H1 (cell line): ENCODE measurements at regions not wholly inside any gene's neighbourhood (a gene's known extent, or its start where the extent isn't known, plus 50 kb on each side); places are given as distances from the start of the nearest gene placed in this dataset.

Experiments used
- JUN ChIP-seq: IDR thresholded peaks from 2 replicates; pipeline ENCODE4 v1.6.1; 2011; ENCODE audit warnings: low read depth, mild to moderate bottlenecking, improper control_type of control experiment, low read length
- POLR2A ChIP-seq, 2 experiments: IDR thresholded peaks; 1 replicate in 1 of 2; 2 replicates in 1 of 2; pipeline ENCODE4 v1.6.1; 2011; ENCODE audit warnings: low read depth in 2 of 2, low read length in 2 of 2, mild to moderate bottlenecking in 2 of 2; ENCODE audit errors: control extremely low read depth in 1 of 2
- RNF2 ChIP-seq: fragments of 200-900, 300-1000 bp; sonication (generic); IDR thresholded peaks from 2 replicates; pipeline ENCODE4 v1.7.1; 2016; ENCODE audit warnings: borderline replicate concordance, low read depth, mild to moderate bottlenecking, antibody characterized with exemption, low read length; ENCODE audit not compliant: poor library complexity, severe bottlenecking; ENCODE audit errors: missing control alignments
- SIX5 ChIP-seq: IDR thresholded peaks from 2 replicates; pipeline ENCODE4 v1.6.1; 2011; ENCODE audit warnings: mild to moderate bottlenecking, low read depth, low read length
- SRF ChIP-seq: IDR thresholded peaks from 2 replicates; pipeline ENCODE4 v1.6.1; 2011; ENCODE audit warnings: mild to moderate bottlenecking, low read depth, low read length, moderate library complexity
- TAF1 ChIP-seq: IDR thresholded peaks from 2 replicates; pipeline ENCODE4 v1.6.1; 2011; ENCODE audit warnings: mild to moderate bottlenecking, low read depth, low read length
- TF ChIP-seq, protein P1 (sequence below): IDR thresholded peaks from 2 replicates; pipeline ENCODE4 v1.6.1; 2011; ENCODE audit warnings: low read length, improper control_type of control experiment
- TF ChIP-seq, protein P2 (sequence below), 3 experiments: IDR thresholded peaks; 1 replicate in 2 of 3; 2 replicates in 1 of 3; pipeline versions ENCODE4 v1.5.1 to v1.6.1; 2011; ENCODE audit warnings: low read length in 3 of 3, mild to moderate bottlenecking in 3 of 3, inconsistent platforms in 2 of 3, low read depth in 1 of 3, moderate library complexity in 1 of 3; ENCODE audit not compliant: insufficient read depth in 1 of 3; ENCODE audit errors: control extremely low read depth in 1 of 3
- TF ChIP-seq, protein P3 (sequence below): IDR thresholded peaks from 2 replicates; pipeline ENCODE4 v1.6.1; 2012; ENCODE audit warnings: inconsistent platforms
- TF ChIP-seq, protein P4 (sequence below): IDR thresholded peaks from 2 replicates; pipeline ENCODE4 v1.6.1; 2012; ENCODE audit warnings: low read length, inconsistent platforms

DNA sequence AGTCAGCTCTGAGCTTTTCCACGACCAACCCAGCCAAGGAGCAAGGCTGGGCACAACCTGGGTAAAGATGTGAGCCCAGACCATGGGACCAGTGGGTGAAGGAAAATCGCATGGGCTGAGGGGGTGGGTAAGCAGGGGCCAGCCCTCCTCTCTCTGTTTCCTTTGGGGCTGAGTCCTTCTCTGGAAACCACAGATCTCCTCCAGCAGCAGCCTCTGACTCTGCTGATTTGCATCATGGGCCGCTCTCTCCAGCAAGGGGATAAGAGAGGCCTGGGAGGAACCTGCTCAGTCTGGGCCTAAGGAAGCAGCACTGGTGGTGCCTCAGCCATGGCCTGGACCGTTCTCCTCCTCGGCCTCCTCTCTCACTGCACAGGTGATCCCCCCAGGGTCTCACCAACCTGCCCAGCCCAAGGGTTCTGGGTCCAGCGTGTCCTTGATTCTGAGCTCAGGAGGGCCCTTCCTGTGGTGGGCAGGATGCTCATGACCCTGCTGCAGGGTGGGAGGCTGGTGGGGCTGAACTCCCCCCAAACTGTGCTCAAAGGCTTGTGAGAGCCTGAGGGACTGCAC lies 67.8 kb downstream of the GGTLC2 start:
- TF ChIP-seq, protein P1, sequence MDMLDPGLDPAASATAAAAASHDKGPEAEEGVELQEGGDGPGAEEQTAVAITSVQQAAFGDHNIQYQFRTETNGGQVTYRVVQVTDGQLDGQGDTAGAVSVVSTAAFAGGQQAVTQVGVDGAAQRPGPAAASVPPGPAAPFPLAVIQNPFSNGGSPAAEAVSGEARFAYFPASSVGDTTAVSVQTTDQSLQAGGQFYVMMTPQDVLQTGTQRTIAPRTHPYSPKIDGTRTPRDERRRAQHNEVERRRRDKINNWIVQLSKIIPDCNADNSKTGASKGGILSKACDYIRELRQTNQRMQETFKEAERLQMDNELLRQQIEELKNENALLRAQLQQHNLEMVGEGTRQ: no peak
- TF ChIP-seq RNF2: no peak
- TF ChIP-seq JUN: no peak
- no peak for TF ChIP-seq POLR2A (IDR thresholded peaks at IDR 0.05; ENCODE audit: control extremely low read depth in 1 of 2, low read depth in 2 of 2, low read length in 2 of 2)
- no peak for TF ChIP-seq SRF
- TF ChIP-seq SIX5: no peak
- TF ChIP-seq, protein P2, sequence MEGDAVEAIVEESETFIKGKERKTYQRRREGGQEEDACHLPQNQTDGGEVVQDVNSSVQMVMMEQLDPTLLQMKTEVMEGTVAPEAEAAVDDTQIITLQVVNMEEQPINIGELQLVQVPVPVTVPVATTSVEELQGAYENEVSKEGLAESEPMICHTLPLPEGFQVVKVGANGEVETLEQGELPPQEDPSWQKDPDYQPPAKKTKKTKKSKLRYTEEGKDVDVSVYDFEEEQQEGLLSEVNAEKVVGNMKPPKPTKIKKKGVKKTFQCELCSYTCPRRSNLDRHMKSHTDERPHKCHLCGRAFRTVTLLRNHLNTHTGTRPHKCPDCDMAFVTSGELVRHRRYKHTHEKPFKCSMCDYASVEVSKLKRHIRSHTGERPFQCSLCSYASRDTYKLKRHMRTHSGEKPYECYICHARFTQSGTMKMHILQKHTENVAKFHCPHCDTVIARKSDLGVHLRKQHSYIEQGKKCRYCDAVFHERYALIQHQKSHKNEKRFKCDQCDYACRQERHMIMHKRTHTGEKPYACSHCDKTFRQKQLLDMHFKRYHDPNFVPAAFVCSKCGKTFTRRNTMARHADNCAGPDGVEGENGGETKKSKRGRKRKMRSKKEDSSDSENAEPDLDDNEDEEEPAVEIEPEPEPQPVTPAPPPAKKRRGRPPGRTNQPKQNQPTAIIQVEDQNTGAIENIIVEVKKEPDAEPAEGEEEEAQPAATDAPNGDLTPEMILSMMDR (IDR thresholded peaks at IDR 0.05; ENCODE audit: control extremely low read depth in 1 of 3, insufficient read depth in 1 of 3, low read depth in 1 of 3, low read length in 3 of 3): no peak
- no peak for TF ChIP-seq TAF1
- TF ChIP-seq, protein P3, sequence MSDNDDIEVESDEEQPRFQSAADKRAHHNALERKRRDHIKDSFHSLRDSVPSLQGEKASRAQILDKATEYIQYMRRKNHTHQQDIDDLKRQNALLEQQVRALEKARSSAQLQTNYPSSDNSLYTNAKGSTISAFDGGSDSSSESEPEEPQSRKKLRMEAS: no peak
- TF ChIP-seq, protein P4, sequence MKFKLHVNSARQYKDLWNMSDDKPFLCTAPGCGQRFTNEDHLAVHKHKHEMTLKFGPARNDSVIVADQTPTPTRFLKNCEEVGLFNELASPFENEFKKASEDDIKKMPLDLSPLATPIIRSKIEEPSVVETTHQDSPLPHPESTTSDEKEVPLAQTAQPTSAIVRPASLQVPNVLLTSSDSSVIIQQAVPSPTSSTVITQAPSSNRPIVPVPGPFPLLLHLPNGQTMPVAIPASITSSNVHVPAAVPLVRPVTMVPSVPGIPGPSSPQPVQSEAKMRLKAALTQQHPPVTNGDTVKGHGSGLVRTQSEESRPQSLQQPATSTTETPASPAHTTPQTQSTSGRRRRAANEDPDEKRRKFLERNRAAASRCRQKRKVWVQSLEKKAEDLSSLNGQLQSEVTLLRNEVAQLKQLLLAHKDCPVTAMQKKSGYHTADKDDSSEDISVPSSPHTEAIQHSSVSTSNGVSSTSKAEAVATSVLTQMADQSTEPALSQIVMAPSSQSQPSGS: no peak
